ENCODE measurements at regions not wholly inside any gene's neighbourhood (a gene's known extent, or its start where the extent isn't known, plus 50 kb on each side); places are given as distances from the start of the nearest gene placed in this dataset.

- H3K4me3 ChIP-seq (ENCODE audit: low read depth, low read length), result no peak overlapping the region
- no peak for TF ChIP-seq CTCF (IDR thresholded peaks at IDR 0.05; ENCODE audit: insufficient read depth, low read length, missing control alignments)
- ChIA-PET POLR2A (no interaction called here), CTCF (no interaction called here)
- no peak for DNase-seq (ENCODE audit: low read depth, low spot score)
Observed at GRCh38 chr6:19303383-19303782, 533.8 kb upstream of the ID4 start.

GRCh38 chr6:19309661-19310060 lies 527.5 kb upstream of the ID4 start:
- POLR2A ChIA-PET, result no interaction called here
- no peak for DNase-seq (ENCODE audit: low read depth, low spot score)
- no peak overlapping the region for H3K4me3 ChIP-seq (ENCODE audit: low read depth, low read length)
- no peak for TF ChIP-seq CTCF (IDR thresholded peaks at IDR 0.05; ENCODE audit: insufficient read depth, low read length, missing control alignments)
- CTCF ChIA-PET, result no interaction called here

DNA sequence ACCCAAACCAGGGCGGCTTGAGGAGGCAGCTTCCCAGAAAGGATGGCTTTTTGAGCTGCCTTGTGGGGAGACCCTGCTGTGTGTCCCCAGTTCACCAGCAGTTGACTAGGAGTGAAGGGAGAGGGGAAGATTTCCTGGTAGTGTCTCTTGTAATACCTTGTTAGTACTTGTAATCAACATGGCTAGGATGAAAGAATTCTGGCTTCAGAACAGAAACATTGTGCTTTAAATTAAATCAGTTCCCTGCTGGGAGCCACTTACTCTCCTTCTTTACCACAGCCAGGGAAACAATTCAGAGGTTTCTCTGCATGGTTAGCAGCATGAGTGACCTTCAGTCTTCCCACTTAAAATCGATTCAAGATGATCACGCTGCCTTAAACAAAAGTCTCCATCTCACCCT lies 525.4 kb upstream of the ID4 start:
- POLR2A ChIA-PET, result no interaction called here
- no peak for DNase-seq (ENCODE audit: low read depth, low spot score)
- no peak overlapping the region for H3K4me3 ChIP-seq (ENCODE audit: low read depth, low read length)
- no peak for TF ChIP-seq CTCF (IDR thresholded peaks at IDR 0.05; ENCODE audit: insufficient read depth, low read length, missing control alignments)
- CTCF ChIA-PET, result no interaction called here

DNA sequence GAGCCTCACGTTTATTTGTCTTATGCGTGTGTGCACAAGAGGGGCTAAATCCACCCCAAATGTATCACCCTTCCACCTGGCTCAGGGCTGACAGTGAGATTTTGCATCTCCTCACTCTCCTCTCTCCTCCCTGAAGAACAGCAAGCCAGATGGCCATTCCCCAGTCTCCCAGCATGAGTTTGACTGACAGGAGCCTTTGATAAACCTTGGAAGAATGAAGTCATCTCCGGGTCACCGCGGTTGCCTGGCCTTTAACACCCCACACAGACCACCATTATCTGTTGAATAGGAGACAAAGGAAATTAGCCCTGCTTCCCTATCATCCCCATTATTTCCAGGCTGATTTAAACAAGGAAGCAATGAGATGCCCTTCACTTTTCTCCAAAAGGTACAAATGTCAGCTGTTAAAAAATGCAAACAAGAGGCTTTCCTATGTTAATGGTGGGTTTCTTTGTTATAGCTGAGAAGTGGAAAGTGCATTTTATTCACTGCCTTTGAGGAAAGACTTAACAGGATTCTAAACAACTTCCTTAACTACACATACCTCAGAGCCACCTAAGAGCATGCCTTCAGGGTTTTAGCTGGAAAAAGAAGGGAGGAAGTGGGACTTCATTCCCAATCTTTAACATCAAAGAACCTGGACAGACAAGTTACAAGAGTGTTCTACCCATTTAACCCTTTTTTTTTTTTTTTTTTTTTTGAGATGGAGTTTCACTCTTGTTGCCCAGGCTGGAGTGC lies 524.8 kb upstream of the ID4 start:
- no peak for DNase-seq (ENCODE audit: low read depth, low spot score)
- POLR2A ChIA-PET, result no interaction called here
- no peak for TF ChIP-seq CTCF (IDR thresholded peaks at IDR 0.05; ENCODE audit: insufficient read depth, low read length, missing control alignments)
- no peak overlapping the region for H3K4me3 ChIP-seq (ENCODE audit: low read depth, low read length)
- CTCF ChIA-PET, result no interaction called here

- no peak for DNase-seq (ENCODE audit: low read depth, low spot score)
- CTCF ChIA-PET, result no interaction called here
- no peak overlapping the region for H3K4me3 ChIP-seq (ENCODE audit: low read depth, low read length)
- POLR2A ChIA-PET, result no interaction called here
- no peak for TF ChIP-seq CTCF (IDR thresholded peaks at IDR 0.05; ENCODE audit: insufficient read depth, low read length, missing control alignments)
Observed at GRCh38 chr6:19317431-19317986, 519.7 kb upstream of the ID4 start.

DNA sequence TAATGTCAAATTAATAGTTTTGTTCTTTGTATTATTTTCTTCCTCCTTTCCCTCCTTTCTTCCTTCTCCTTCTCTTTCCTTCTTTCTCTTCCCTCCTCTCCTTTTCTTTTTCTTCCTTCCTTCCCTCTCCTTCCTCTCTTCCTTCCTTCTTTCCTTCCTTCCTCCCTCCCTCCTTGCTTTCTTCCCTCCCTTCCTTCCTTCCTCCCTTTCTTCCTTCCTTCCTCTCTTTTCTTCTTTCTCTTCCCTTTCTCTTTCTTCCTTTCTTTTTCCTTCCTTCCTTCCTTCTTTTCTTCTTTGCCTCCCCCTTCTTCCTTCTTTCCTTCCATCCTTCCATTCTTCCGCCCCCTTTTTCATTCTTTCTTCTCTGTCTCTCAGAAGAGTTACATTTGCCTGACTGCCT lies 518.2 kb upstream of the ID4 start:
- CTCF ChIA-PET, result no interaction called here
- H3K4me3 ChIP-seq (ENCODE audit: low read depth, low read length), result no peak overlapping the region
- POLR2A ChIA-PET, result no interaction called here
- TF ChIP-seq CTCF (IDR thresholded peaks at IDR 0.05; ENCODE audit: insufficient read depth, low read length, missing control alignments), result no peak
- no peak for DNase-seq (ENCODE audit: low read depth, low spot score)

All from AG04449 (cell line).